GM12878 (cell line): ENCODE measurements at regions not wholly inside any gene's neighbourhood (a gene's known extent, or its start where the extent isn't known, plus 50 kb on each side); places are given as distances from the start of the nearest gene placed in this dataset.

ENCODE experiments used
- CTCF ChIP-seq, 3 experiments: IDR thresholded peaks in 2 of 3; conservative IDR thresholded peaks in 1 of 3; 2 replicates each; pipeline ENCODE4 v1.5.1; 2011; ENCODE audit warnings: low read depth in 3 of 3, low read length in 3 of 3, mild to moderate bottlenecking in 3 of 3, control low read depth in 2 of 3, moderate library complexity in 2 of 3, inconsistent platforms in 1 of 3, mixed read lengths in 1 of 3; ENCODE audit not compliant: control insufficient read depth in 2 of 3, insufficient read depth in 1 of 3; ENCODE audit errors: extremely low read depth in 1 of 3
- EP300 ChIP-seq, 2 experiments: fragments of 150-350 bp in 1 of 2; IDR thresholded peaks; 2 replicates each; pipeline ENCODE4 v1.6.1; 2011 to 2012; ENCODE audit warnings: low read depth in 2 of 2, low read length in 2 of 2, borderline replicate concordance in 1 of 2, improper control_type of control experiment in 1 of 2, inconsistent platforms in 1 of 2; ENCODE audit not compliant: control insufficient read depth in 1 of 2
- RFX5 ChIP-seq: IDR thresholded peaks from 2 replicates; pipeline ENCODE4 v1.6.1; 2011; ENCODE audit warnings: low read depth, low read length, improper control_type of control experiment
- SIN3A ChIP-seq: IDR thresholded peaks from 2 replicates; pipeline ENCODE4 v1.6.1; 2012; ENCODE audit warnings: low read depth, low read length, improper control_type of control experiment
- ZBTB33 ChIP-seq: fragments of 450-650 bp; IDR thresholded peaks from 2 replicates; pipeline ENCODE4 v1.6.1; 2017; ENCODE audit warnings: mild to moderate bottlenecking

GRCh38 chr5:124655251-124655917 lies 91.1 kb downstream of the ZNF608 start:
- no peak for TF ChIP-seq CTCF (IDR thresholded peaks at IDR 0.05 in 2 of 3, conservative IDR thresholded peaks at IDR 0.05 in 1 of 3; ENCODE audit: control insufficient read depth in 2 of 3, extremely low read depth in 1 of 3, insufficient read depth in 1 of 3, low read depth in 3 of 3, low read length in 3 of 3)
- TF ChIP-seq EP300 (IDR thresholded peaks at IDR 0.05; ENCODE audit: borderline replicate concordance in 1 of 2, control insufficient read depth in 1 of 2, low read depth in 2 of 2, low read length in 2 of 2) = no peak
- no peak for TF ChIP-seq ZBTB33
- no peak for TF ChIP-seq SIN3A
- no peak for TF ChIP-seq RFX5
